ENCODE measurements at regions not wholly inside any gene's neighbourhood (a gene's known extent, or its start where the extent isn't known, plus 50 kb on each side); places are given as distances from the start of the nearest gene placed in this dataset.

- H3K9me3 ChIP-seq, result no peaks in the 10 kb centered on the region
- DNase-seq (ENCODE audit: low read depth in 1 of 2, low spot score in 1 of 2) (peak in 1 of 2 experiments; percentile 20), ATAC-seq (peak in 1 of 2 experiments; percentile 37; a peak in 2 of 6 replicates), FAIRE-seq (no peak)
- TF ChIP-seq ELK1 (IDR thresholded peaks at IDR 0.05; ENCODE audit: low read depth, low read length) (no peak), HOXB13 (CRISPR knock-in tag; IDR thresholded peaks at IDR 0.05; ENCODE audit: low read depth) (no peak), BHLHE40 (IDR thresholded peaks at IDR 0.05; ENCODE audit: low read depth, low read length) (no peak)
- CTCF ChIA-PET, result no interaction called here
- H3K4me1 ChIP-seq, result no peaks in the 10 kb centered on the region
- WGBS (ENCODE audit: missing lambda C conversion rate), result 19% methylated on average over 3 of the region's 3 CpGs
- no peak overlapping the region for H3K4me2 ChIP-seq
- H3K4me3 ChIP-seq, result no peak overlapping the region
- H3K27ac ChIP-seq, result no peak overlapping the region
- POLR2A ChIA-PET, result no interaction called here
Measured at GRCh38 chr6:155604991-155605390, 149.4 kb upstream of the NOX3 start.

DNA sequence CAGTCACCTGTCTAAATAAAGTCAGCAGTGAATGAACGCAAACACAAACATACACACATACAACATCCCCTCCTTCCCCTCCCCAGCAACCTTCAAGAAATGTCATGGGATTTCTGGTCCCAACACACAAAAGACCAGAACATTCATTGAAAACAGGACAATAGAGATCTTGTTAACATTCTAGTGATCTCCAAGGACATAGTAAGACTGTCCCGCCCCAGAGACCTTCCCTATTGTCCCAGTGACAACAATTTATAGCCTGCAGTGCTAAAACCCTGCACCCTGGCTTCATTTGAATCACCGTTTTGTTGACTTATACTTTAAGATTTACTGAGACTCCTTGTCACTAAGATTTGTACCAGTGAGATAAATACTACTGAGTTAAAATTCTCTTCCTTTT, 143.9 kb upstream of the NOX3 start:
- FAIRE-seq, result no peak

DNA sequence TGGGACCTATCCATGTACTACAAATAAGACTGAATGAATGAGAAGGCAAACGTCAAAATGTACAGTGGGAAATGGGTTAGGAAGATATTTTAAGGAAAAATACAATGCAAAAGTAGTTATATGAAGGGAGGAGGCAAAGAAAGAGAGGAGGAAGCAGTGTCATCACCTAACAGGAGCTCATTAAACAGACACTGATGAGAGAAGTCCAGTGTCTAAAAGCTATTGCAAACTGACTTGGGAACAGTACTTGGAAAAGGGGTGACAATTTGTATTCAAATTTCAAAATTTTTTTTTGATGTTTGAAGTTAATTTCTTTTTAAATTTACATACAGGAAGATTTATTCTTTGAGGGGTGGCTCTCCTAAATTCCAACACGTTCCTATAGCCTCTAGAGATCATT, 143.5 kb upstream of the NOX3 start:
- Histone ChIP-seq H3K4me1 (no peaks in the 10 kb centered on the region), H3K9me3 (no peaks in the 10 kb centered on the region), H3K27ac (no peak overlapping the region), H3K4me2 (no peak overlapping the region), H3K4me3 (no peak overlapping the region)
- 16% methylated on average over 2 of the region's 2 CpGs for WGBS (ENCODE audit: missing lambda C conversion rate)
- ATAC-seq (no peak), FAIRE-seq (no peak), DNase-seq (ENCODE audit: low read depth in 1 of 2, low spot score in 1 of 2) (no peak)
- POLR2A ChIA-PET, result no interaction called here
- TF ChIP-seq SREBF2 (IDR thresholded peaks at IDR 0.05) (no peak), HOXB13 (CRISPR knock-in tag; IDR thresholded peaks at IDR 0.05; ENCODE audit: low read depth) (no peak), RNF2 (IDR thresholded peaks at IDR 0.05; ENCODE audit: borderline replicate concordance, low read depth) (no peak), MAX (IDR thresholded peaks at IDR 0.05) (no peak), HDAC2 (IDR thresholded peaks at IDR 0.05) (no peak), NFE2L2 (conservative IDR thresholded peaks at IDR 0.05; ENCODE audit: low read length) (no peak), EHMT2 (IDR thresholded peaks at IDR 0.05; ENCODE audit: low read depth) (no peak), E2F6 (IDR thresholded peaks at IDR 0.05; ENCODE audit: borderline replicate concordance, low read depth) (no peak), CBX8 (IDR thresholded peaks at IDR 0.05) (no peak), HEYL (CRISPR knock-in tag; IDR thresholded peaks at IDR 0.05) (no peak), ATOH8 (CRISPR knock-in tag; IDR thresholded peaks at IDR 0.05; ENCODE audit: low read depth) (no peak)
- TF ChIP-seq, protein P1, sequence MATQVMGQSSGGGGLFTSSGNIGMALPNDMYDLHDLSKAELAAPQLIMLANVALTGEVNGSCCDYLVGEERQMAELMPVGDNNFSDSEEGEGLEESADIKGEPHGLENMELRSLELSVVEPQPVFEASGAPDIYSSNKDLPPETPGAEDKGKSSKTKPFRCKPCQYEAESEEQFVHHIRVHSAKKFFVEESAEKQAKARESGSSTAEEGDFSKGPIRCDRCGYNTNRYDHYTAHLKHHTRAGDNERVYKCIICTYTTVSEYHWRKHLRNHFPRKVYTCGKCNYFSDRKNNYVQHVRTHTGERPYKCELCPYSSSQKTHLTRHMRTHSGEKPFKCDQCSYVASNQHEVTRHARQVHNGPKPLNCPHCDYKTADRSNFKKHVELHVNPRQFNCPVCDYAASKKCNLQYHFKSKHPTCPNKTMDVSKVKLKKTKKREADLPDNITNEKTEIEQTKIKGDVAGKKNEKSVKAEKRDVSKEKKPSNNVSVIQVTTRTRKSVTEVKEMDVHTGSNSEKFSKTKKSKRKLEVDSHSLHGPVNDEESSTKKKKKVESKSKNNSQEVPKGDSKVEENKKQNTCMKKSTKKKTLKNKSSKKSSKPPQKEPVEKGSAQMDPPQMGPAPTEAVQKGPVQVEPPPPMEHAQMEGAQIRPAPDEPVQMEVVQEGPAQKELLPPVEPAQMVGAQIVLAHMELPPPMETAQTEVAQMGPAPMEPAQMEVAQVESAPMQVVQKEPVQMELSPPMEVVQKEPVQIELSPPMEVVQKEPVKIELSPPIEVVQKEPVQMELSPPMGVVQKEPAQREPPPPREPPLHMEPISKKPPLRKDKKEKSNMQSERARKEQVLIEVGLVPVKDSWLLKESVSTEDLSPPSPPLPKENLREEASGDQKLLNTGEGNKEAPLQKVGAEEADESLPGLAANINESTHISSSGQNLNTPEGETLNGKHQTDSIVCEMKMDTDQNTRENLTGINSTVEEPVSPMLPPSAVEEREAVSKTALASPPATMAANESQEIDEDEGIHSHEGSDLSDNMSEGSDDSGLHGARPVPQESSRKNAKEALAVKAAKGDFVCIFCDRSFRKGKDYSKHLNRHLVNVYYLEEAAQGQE (IDR thresholded peaks at IDR 0.05), result no peak
- CTCF ChIA-PET, result no interaction called here

More for the DNA sequence above, 143.9 kb upstream of the NOX3 start:
- ATAC-seq (no peak), DNase-seq (ENCODE audit: low read depth in 1 of 2, low spot score in 1 of 2) (no peak)
- ChIA-PET POLR2A (no interaction called here), CTCF (no interaction called here)
- H3K4me2 ChIP-seq, result no peak overlapping the region; the same call in 2 of the 3 replicates
- H3K4me1 ChIP-seq, result no peaks in the 10 kb centered on the region
- no peaks in the 10 kb centered on the region for H3K9me3 ChIP-seq
- H3K4me3 ChIP-seq, result no peak overlapping the region
- no peak for TF ChIP-seq RNF2 (IDR thresholded peaks at IDR 0.05; ENCODE audit: borderline replicate concordance, low read depth)
- TF ChIP-seq SREBF2 (IDR thresholded peaks at IDR 0.05), result no peak
- TF ChIP-seq, protein P2, sequence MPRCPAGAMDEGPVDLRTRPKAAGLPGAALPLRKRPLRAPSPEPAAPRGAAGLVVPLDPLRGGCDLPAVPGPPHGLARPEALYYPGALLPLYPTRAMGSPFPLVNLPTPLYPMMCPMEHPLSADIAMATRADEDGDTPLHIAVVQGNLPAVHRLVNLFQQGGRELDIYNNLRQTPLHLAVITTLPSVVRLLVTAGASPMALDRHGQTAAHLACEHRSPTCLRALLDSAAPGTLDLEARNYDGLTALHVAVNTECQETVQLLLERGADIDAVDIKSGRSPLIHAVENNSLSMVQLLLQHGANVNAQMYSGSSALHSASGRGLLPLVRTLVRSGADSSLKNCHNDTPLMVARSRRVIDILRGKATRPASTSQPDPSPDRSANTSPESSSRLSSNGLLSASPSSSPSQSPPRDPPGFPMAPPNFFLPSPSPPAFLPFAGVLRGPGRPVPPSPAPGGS (IDR thresholded peaks at IDR 0.05), result no peak
- no peak for TF ChIP-seq CHD4 (IDR thresholded peaks at IDR 0.05; ENCODE audit: borderline replicate concordance)
- no peak for TF ChIP-seq HEYL (CRISPR knock-in tag; IDR thresholded peaks at IDR 0.05)
- no peak overlapping the region for H3K27ac ChIP-seq
- 41% methylated on average over 3 of the region's 3 CpGs for whole genome bisulfite sequencing (ENCODE audit: missing lambda C conversion rate)

Measured in A549 (cell line).